H9 (cell line): ENCODE measurements at regions not wholly inside any gene's neighbourhood (a gene's known extent, or its start where the extent isn't known, plus 50 kb on each side); places are given as distances from the start of the nearest gene placed in this dataset.

Experiments
- DNase-seq: peaks from one replicate; pipeline ENCODE4 v3.0.0-alpha.2; 2017
- H2AFZ ChIP-seq: one replicate; pipeline ENCODE4 v1.6.1; 2013; ENCODE audit warnings: mild to moderate bottlenecking, low read length, control low read depth, moderate library complexity
- H2AK5ac ChIP-seq: 2 replicates; pipeline ENCODE4 v1.6.1; 2013; ENCODE audit warnings: low read length, control low read depth, mixed read lengths; ENCODE audit not compliant: insufficient read length
- H2BK120ac ChIP-seq: one replicate; pipeline ENCODE4 v1.6.1; 2013; ENCODE audit warnings: low read depth, mild to moderate bottlenecking, low read length, control low read depth, inconsistent platforms; ENCODE audit not compliant: poor library complexity, severe bottlenecking
- H2BK12ac ChIP-seq: 2 replicates; pipeline ENCODE4 v1.6.1; 2013; ENCODE audit warnings: low read length, control low read depth, mixed read lengths, low read depth; ENCODE audit not compliant: insufficient read length
- H2BK15ac ChIP-seq: 2 replicates; pipeline ENCODE4 v1.6.1; 2013; ENCODE audit warnings: low read depth, low read length, control low read depth
- H2BK20ac ChIP-seq: one replicate; pipeline ENCODE4 v1.6.1; 2013; ENCODE audit warnings: low read depth, mild to moderate bottlenecking, low read length, control low read depth, inconsistent platforms; ENCODE audit not compliant: poor library complexity, severe bottlenecking
- H2BK5ac ChIP-seq: 2 replicates; pipeline ENCODE4 v1.6.1; 2013; ENCODE audit warnings: low read length, control low read depth, mixed read lengths; ENCODE audit not compliant: insufficient read length
- H3K14ac ChIP-seq: 2 replicates; pipeline ENCODE4 v1.6.1; 2013; ENCODE audit warnings: low read length, control low read depth; ENCODE audit not compliant: insufficient read depth
- H3K18ac ChIP-seq: 2 replicates; pipeline ENCODE4 v1.6.1; 2013; ENCODE audit warnings: low read depth, mild to moderate bottlenecking, mixed read lengths, low read length, control low read depth; ENCODE audit not compliant: insufficient read length
- H3K23ac ChIP-seq: 2 replicates; pipeline ENCODE4 v1.6.1; 2013; ENCODE audit warnings: low read length, control low read depth, mixed read lengths, low read depth; ENCODE audit not compliant: insufficient read length
- H3K23me2 ChIP-seq: 2 replicates; pipeline ENCODE4 v1.6.1; 2013; ENCODE audit warnings: low read depth, mild to moderate bottlenecking, mixed read lengths, low read length, control low read depth; ENCODE audit not compliant: insufficient read length, poor library complexity, severe bottlenecking
- H3K27ac ChIP-seq: 2 replicates; pipeline ENCODE4 v1.5.1; 2013; ENCODE audit warnings: low read length, control low read depth, mixed read lengths, low read depth; ENCODE audit not compliant: insufficient read length
- H3K27me3 ChIP-seq: 2 replicates; pipeline ENCODE4 v1.6.1; 2013; ENCODE audit warnings: low read length, control low read depth, inconsistent platforms; ENCODE audit not compliant: insufficient read depth
- H3K4ac ChIP-seq: 2 replicates; pipeline ENCODE4 v1.6.1; 2013; ENCODE audit warnings: low read depth, mild to moderate bottlenecking, control low read depth, inconsistent platforms, low read length, moderate library complexity
- H3K4me1 ChIP-seq: 2 replicates; pipeline ENCODE4 v1.6.1; 2013; ENCODE audit warnings: low read length, control low read depth, inconsistent platforms; ENCODE audit not compliant: insufficient read depth
- H3K4me2 ChIP-seq: 2 replicates; pipeline ENCODE4 v1.6.1; 2013; ENCODE audit warnings: low read length, control low read depth, mixed read lengths; ENCODE audit not compliant: insufficient read length, insufficient read depth
- H3K56ac ChIP-seq: 2 replicates; pipeline ENCODE4 v1.6.1; 2013; ENCODE audit warnings: low read depth, mild to moderate bottlenecking, mixed read lengths, low read length, control low read depth; ENCODE audit not compliant: insufficient read length
- H3K79me1 ChIP-seq: 2 replicates; pipeline ENCODE4 v1.6.1; 2013; ENCODE audit warnings: low read depth, mild to moderate bottlenecking, moderate library complexity, low read length, control low read depth, inconsistent platforms; ENCODE audit not compliant: insufficient read depth, poor library complexity, severe bottlenecking
- H3K79me2 ChIP-seq: 2 replicates; pipeline ENCODE4 v1.6.1; 2013; ENCODE audit warnings: low read length, control low read depth, inconsistent platforms; ENCODE audit not compliant: insufficient read depth
- H3K9ac ChIP-seq: 2 replicates; pipeline ENCODE4 v1.6.1; 2013; ENCODE audit warnings: low read length, control low read depth, mixed read lengths; ENCODE audit not compliant: insufficient read length; ENCODE audit errors: extremely low read depth
- H3K9me3 ChIP-seq: one replicate; pipeline ENCODE4 v1.6.1; 2013; ENCODE audit warnings: low read depth, low read length, inconsistent platforms; ENCODE audit not compliant: control insufficient read depth
- H3T11ph ChIP-seq: one replicate; pipeline ENCODE4 v1.6.1; 2013; ENCODE audit warnings: mild to moderate bottlenecking, low read length, control low read depth, inconsistent platforms
- H4K20me1 ChIP-seq: one replicate; pipeline ENCODE4 v1.6.1; 2013; ENCODE audit not compliant: control insufficient read depth, insufficient read length, insufficient read depth
- H4K5ac ChIP-seq: 2 replicates; pipeline ENCODE4 v1.6.1; 2013; ENCODE audit warnings: low read depth, mild to moderate bottlenecking, mixed read lengths, low read length, control low read depth; ENCODE audit not compliant: insufficient read length
- H4K8ac ChIP-seq: replicated peaks from 2 replicates; pipeline ENCODE4 v1.6.1; 2013; ENCODE audit warnings: low read length, control low read depth, mixed read lengths, low read depth; ENCODE audit not compliant: insufficient read length
- H4K91ac ChIP-seq: 2 replicates; pipeline ENCODE4 v1.6.1; 2013; ENCODE audit warnings: low read depth, mild to moderate bottlenecking, moderate library complexity, mixed read lengths, low read length, control low read depth; ENCODE audit not compliant: insufficient read length
- H3K27ac Mint-ChIP-seq, 3 experiments: 2 replicates in 2 of 3; 3 replicates in 1 of 3; pipeline ENCODE4 v1.8.0; 2020 to 2021; ENCODE audit warnings: mixed read lengths in 3 of 3, mild to moderate bottlenecking in 1 of 3, moderate library complexity in 1 of 3
- H3K27me3 Mint-ChIP-seq: 2 replicates; pipeline ENCODE4 v1.8.0; 2021; ENCODE audit warnings: low read depth, mild to moderate bottlenecking, moderate library complexity, mixed read lengths
- H3K36me3 Mint-ChIP-seq, 3 experiments: 2 replicates in 2 of 3; 3 replicates in 1 of 3; pipeline ENCODE4 v1.8.0; 2020 to 2021; ENCODE audit warnings: low read depth in 3 of 3, mixed read lengths in 3 of 3; ENCODE audit not compliant: insufficient read depth in 1 of 3
- H3K4me1 Mint-ChIP-seq, 2 experiments: 2 replicates each; pipeline ENCODE4 v1.8.0; 2020; ENCODE audit warnings: mixed read lengths in 2 of 2
- H3K4me3 Mint-ChIP-seq, 2 experiments: 2 replicates in 1 of 2; 3 replicates in 1 of 2; pipeline ENCODE4 v1.8.0; 2020 to 2021; ENCODE audit warnings: mild to moderate bottlenecking in 2 of 2, mixed read lengths in 2 of 2, moderate library complexity in 1 of 2
- H3K9me3 Mint-ChIP-seq, 2 experiments: 2 replicates in 1 of 2; 3 replicates in 1 of 2; pipeline ENCODE4 v1.8.0; 2020; ENCODE audit warnings: mild to moderate bottlenecking in 2 of 2, mixed read lengths in 2 of 2, moderate library complexity in 1 of 2
- CTCF ChIP-seq: fragments of 200-600 bp; sonication (generic); conservative IDR thresholded peaks from 3 replicates; pipeline ENCODE4 v1.8.0; 2021; ENCODE audit warnings: antibody characterized with exemption, mild to moderate bottlenecking

- no peaks in the 10 kb centered on the region for H3K27me3 Mint-ChIP-seq
- no peak overlapping the region for H3K23ac ChIP-seq
- no peak overlapping the region for H2AFZ ChIP-seq
- no peak overlapping the region for H3T11ph ChIP-seq
- H4K5ac ChIP-seq, result no peak overlapping the region
- no peak overlapping the region for H2BK5ac ChIP-seq
- H3K4me1 Mint-ChIP-seq, result no peaks in the 10 kb centered on the region
- no peak overlapping the region for H2BK20ac ChIP-seq
- no peak overlapping the region for H2BK120ac ChIP-seq
- no peaks in the 10 kb centered on the region for H3K36me3 Mint-ChIP-seq
- no peak overlapping the region for H3K4me3 Mint-ChIP-seq
- H2BK12ac ChIP-seq, result no peak overlapping the region
- H3K27me3 ChIP-seq, result no peaks in the 10 kb centered on the region
- no peak for TF ChIP-seq CTCF
- H3K9me3 ChIP-seq, result no peaks in the 10 kb centered on the region
- H3K14ac ChIP-seq, result no peak overlapping the region
- no peak overlapping the region for H3K18ac ChIP-seq
- no peaks in the 10 kb centered on the region for H3K79me2 ChIP-seq
- H3K4me2 ChIP-seq, result no peak overlapping the region
- DNase-seq, result no peak
- H2AK5ac ChIP-seq, result no peak overlapping the region
- H3K4ac ChIP-seq, result no peak overlapping the region
- H3K9ac ChIP-seq, result no peak overlapping the region
- H3K4me1 ChIP-seq, result no peaks in the 10 kb centered on the region
- H4K8ac ChIP-seq, result no peak overlapping the region
- no peaks in the 10 kb centered on the region for H4K20me1 ChIP-seq
- H3K56ac ChIP-seq, result no peak overlapping the region
- no peak overlapping the region for H2BK15ac ChIP-seq
- H3K79me1 ChIP-seq, result no peaks in the 10 kb centered on the region
- no peak overlapping the region for H4K91ac ChIP-seq
- no peaks in the 10 kb centered on the region for H3K23me2 ChIP-seq
- H3K27ac ChIP-seq, result no peak overlapping the region
- H3K9me3 Mint-ChIP-seq, result no peaks in the 10 kb centered on the region
- H3K27ac Mint-ChIP-seq, result no peak overlapping the region
Observed at GRCh38 chr6:115768500-115768899, 292.2 kb downstream of the FRK start.
